GM12864 (cell line): ENCODE measurements at regions not wholly inside any gene's neighbourhood (a gene's known extent, or its start where the extent isn't known, plus 50 kb on each side); places are given as distances from the start of the nearest gene placed in this dataset.

Source experiments
- DNase-seq: peaks from one replicate; pipeline ENCODE4 v3.0.0-alpha.2; 2011; ENCODE audit warnings: low read depth
- H3K4me3 ChIP-seq: 2 replicates; pipeline ENCODE4 v1.5.1; 2011; ENCODE audit warnings: mild to moderate bottlenecking, low read depth, low read length, control low read depth
- CTCF ChIP-seq: IDR thresholded peaks from 2 replicates; pipeline ENCODE4 v1.5.1; 2011; ENCODE audit warnings: low read depth, mild to moderate bottlenecking, moderate library complexity, low read length, control low read depth, inconsistent platforms; ENCODE audit errors: missing control alignments

- no peak for DNase-seq
- no peak for TF ChIP-seq CTCF
- H3K4me3 ChIP-seq: no peak overlapping the region
These were observed 1361.2 kb upstream of the TMEM132C start for GRCh38 chr12:126905752-126906151.

- DNase-seq: no peak
- H3K4me3 ChIP-seq: no peak overlapping the region
- no peak for TF ChIP-seq CTCF
These were observed 1358.8 kb upstream of the TMEM132C start for GRCh38 chr12:126907900-126908764.

- TF ChIP-seq CTCF: no peak
- DNase-seq: no peak
- H3K4me3 ChIP-seq: no peak overlapping the region
These were observed 1358.2 kb upstream of the TMEM132C start for GRCh38 chr12:126908765-126909142.

GRCh38 chr12:126910570-126910969 is 1356.4 kb upstream of the TMEM132C start:
- no peak for DNase-seq
- no peak overlapping the region for H3K4me3 ChIP-seq
- TF ChIP-seq CTCF: no peak

GRCh38 chr12:126912111-126912510 is 1354.9 kb upstream of the TMEM132C start:
- no peak for TF ChIP-seq CTCF
- no peak for DNase-seq
- no peak overlapping the region for H3K4me3 ChIP-seq

- no peak for TF ChIP-seq CTCF
- no peak for DNase-seq
These were observed 1352.7 kb upstream of the TMEM132C start for GRCh38 chr12:126914170-126914793.

More at GRCh38 chr12:126914170-126914793, 1352.7 kb upstream of the TMEM132C start:
- H3K4me3 ChIP-seq: no peak overlapping the region
